ENCODE measurements at regions not wholly inside any gene's neighbourhood (a gene's known extent, or its start where the extent isn't known, plus 50 kb on each side); places are given as distances from the start of the nearest gene placed in this dataset.

DNA sequence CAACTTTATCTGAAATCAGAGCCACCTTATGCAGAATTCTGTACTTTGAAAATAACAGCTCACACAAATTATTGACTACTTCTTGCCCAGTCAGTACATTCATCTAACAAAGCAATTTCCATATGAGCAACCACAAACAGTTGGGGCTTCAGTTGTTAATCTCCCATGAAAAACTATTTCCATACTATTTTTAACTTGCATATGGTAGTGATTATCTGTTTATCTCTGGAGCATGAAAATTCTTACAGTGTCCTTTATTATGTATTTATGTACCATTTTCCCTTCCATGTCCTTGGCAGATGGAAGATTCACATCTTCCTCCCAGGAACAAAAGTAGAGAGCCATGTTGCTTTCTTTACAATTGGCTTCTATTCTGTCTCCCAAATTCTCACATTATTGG lies 285.7 kb downstream of the CRPPA start:
- no peak overlapping the region for H2AK5ac ChIP-seq (ENCODE audit: low read length, severe bottlenecking)
- DNase-seq, result no peak
- H4K91ac ChIP-seq (ENCODE audit: low read length), result no peak overlapping the region
- H4K8ac ChIP-seq (ENCODE audit: low read length), result no peak overlapping the region
- no peak overlapping the region for H3K14ac ChIP-seq (ENCODE audit: low read length in 2 of 2)
- H2BK12ac ChIP-seq (ENCODE audit: low read length in 2 of 2), result no peak overlapping the region
- no peaks in the 10 kb centered on the region for H3K9me3 ChIP-seq (ENCODE audit: control insufficient read depth, low read length)
- H3K23ac ChIP-seq (ENCODE audit: low read length in 2 of 2), result no peak overlapping the region
- H2BK5ac ChIP-seq (ENCODE audit: low read depth, low read length, poor library complexity, severe bottlenecking), result no peak overlapping the region
- no peak overlapping the region for H3K27ac ChIP-seq (ENCODE audit: low read length, poor library complexity, severe bottlenecking)
- H3K4me1 ChIP-seq (ENCODE audit: control insufficient read depth, insufficient read depth, low read depth, low read length), result peaks cover 2% of the 10 kb centered on the region
- no peak overlapping the region for H2BK120ac ChIP-seq (ENCODE audit: low read depth, low read length)
- H3K4me3 ChIP-seq (ENCODE audit: insufficient read depth in 1 of 2, low read depth in 1 of 2, low read length in 2 of 2), result no peak overlapping the region
- no peaks in the 10 kb centered on the region for H3K36me3 ChIP-seq (ENCODE audit: control insufficient read depth in 1 of 2, insufficient read depth in 2 of 2, low read depth in 1 of 2, low read length in 2 of 2)
- H3K27me3 ChIP-seq (ENCODE audit: control insufficient read depth in 1 of 2, insufficient read depth in 1 of 2, low read length in 2 of 2), result no peaks in the 10 kb centered on the region
- H3K18ac ChIP-seq (ENCODE audit: low read depth in 1 of 2, low read length in 2 of 2), result no peak overlapping the region
- no peak overlapping the region for H3K9ac ChIP-seq (ENCODE audit: low read length)
- H3K4me2 ChIP-seq (ENCODE audit: low read length, poor library complexity, severe bottlenecking), result no peak overlapping the region
- no peak overlapping the region for H3K4ac ChIP-seq (ENCODE audit: low read depth in 1 of 2, low read length in 2 of 2)
- no peak overlapping the region for H2BK15ac ChIP-seq (ENCODE audit: low read depth, poor library complexity, severe bottlenecking)
- no peak overlapping the region for H2AFZ ChIP-seq (ENCODE audit: low read depth, low read length)
- H3K79me1 ChIP-seq (replicated peaks; ENCODE audit: low read length, poor library complexity, severe bottlenecking), result no peaks in the 10 kb centered on the region

DNA sequence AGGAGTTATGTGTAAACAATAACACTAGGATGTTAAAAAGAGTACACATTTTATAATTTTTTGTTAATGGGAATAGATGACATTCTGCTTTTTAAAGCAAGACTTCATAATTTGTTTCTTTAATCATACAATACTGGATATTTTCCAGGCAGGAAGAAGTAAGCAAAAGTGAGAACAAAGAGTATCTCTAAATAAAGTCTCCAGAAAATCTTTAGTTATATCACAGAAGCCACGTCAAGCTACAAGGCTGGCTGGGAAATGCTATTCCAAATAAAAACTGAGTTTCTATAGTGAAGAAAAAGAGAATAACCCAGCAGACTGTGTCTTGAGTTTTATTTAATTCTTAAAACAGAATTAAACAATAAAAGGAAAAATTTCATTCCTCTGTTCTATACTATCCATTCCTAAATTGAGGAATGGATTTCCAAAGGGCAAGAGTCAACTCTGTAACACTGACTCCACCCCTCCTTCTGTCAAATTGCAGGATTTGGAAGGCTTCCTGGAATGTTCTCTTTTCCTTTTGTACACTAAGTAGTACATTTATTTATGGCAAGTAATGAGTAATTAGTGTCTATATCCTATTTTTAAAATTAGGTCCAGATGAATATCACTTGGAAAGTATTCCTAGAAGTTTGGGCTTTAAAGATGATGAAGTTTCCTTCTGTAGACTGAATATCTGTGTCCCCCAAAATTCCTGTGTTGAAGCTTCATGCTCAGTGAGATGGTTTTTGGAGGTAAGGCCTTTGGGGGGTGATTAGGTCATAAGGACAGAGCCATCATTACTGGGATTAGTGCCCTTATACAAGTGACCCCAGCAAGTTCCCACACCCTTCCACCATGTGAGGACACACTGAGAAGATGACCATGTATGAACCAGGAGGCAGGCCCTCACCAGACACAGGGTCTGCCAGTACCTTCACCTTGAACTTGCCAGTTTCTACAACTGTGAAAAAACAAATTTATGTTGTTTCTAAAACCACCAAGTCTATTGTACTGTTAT lies 290.9 kb downstream of the CRPPA start:
- no peak overlapping the region for H3K4ac ChIP-seq (ENCODE audit: low read depth in 1 of 2, low read length in 2 of 2)
- no peak overlapping the region for H3K18ac ChIP-seq (ENCODE audit: low read depth in 1 of 2, low read length in 2 of 2)
- H3K4me3 ChIP-seq (ENCODE audit: insufficient read depth in 1 of 2, low read depth in 1 of 2, low read length in 2 of 2), result peak overlapping the region in 1 of 2 experiments; percentile 33
- peak overlapping the region; percentile 66 for H2BK5ac ChIP-seq (ENCODE audit: low read depth, low read length, poor library complexity, severe bottlenecking)
- H3K27me3 ChIP-seq (ENCODE audit: control insufficient read depth in 1 of 2, insufficient read depth in 1 of 2, low read length in 2 of 2), result no peaks in the 10 kb centered on the region
- H4K8ac ChIP-seq (ENCODE audit: low read length), result no peak overlapping the region
- H2BK15ac ChIP-seq (ENCODE audit: low read depth, poor library complexity, severe bottlenecking), result no peak overlapping the region
- no peak for DNase-seq
- WGBS, result no CpG with 5 or more reads among the region's 1 CpG
- no peak overlapping the region for H4K91ac ChIP-seq (ENCODE audit: low read length)
- H3K9ac ChIP-seq (ENCODE audit: low read length), result peak overlapping the region; percentile 59
- peaks cover 2% of the 10 kb centered on the region for H3K4me1 ChIP-seq (ENCODE audit: control insufficient read depth, insufficient read depth, low read depth, low read length)
- no peak overlapping the region for H2BK120ac ChIP-seq (ENCODE audit: low read depth, low read length)
- no peak overlapping the region for H3K23ac ChIP-seq (ENCODE audit: low read length in 2 of 2)
- H3K27ac ChIP-seq (ENCODE audit: low read length, poor library complexity, severe bottlenecking), result peak overlapping the region; percentile 98
- peak overlapping the region; percentile 95 for H2AK5ac ChIP-seq (ENCODE audit: low read length, severe bottlenecking)
- no peaks in the 10 kb centered on the region for H3K36me3 ChIP-seq (ENCODE audit: control insufficient read depth in 1 of 2, insufficient read depth in 2 of 2, low read depth in 1 of 2, low read length in 2 of 2)
- H3K14ac ChIP-seq (ENCODE audit: low read length in 2 of 2), result peak overlapping the region in 1 of 2 experiments; percentile 57
- H3K79me1 ChIP-seq (replicated peaks; ENCODE audit: low read length, poor library complexity, severe bottlenecking), result no peaks in the 10 kb centered on the region
- no peak overlapping the region for H2AFZ ChIP-seq (ENCODE audit: low read depth, low read length)
- H2BK12ac ChIP-seq (ENCODE audit: low read length in 2 of 2), result no peak overlapping the region
- no peak overlapping the region for H3K4me2 ChIP-seq (ENCODE audit: low read length, poor library complexity, severe bottlenecking)
- H3K9me3 ChIP-seq (ENCODE audit: control insufficient read depth, low read length), result no peaks in the 10 kb centered on the region

DNA sequence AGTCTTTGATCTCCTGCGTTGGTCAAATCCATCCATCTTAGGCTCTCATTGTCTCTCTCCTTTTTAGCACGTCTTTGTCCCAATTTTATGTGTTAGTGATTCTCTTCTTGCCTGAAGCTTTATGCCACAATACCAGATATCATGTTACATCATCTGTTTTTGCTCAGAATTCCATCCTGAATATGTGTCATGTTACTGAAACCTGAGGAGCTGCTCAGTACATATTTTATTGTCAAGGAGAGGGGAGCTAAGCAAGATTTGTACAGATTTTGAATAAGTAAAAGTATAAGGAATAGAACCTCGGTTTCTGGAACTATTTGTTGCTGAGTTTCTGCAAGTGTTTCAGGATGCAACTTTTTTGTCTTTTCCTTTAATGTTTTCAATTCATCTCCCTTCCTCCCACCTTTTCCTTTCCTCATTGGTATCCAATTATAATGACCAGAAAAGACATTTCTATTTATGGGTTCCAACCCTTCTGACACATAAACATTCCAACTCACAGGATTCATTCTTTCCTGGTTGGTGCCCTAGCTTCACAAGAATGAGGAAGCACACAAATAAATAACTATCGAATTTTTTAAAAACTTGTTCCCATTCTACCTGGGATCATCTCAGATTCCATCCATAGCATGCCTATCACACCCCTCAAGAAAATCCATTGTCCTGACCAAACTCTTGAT lies 291.8 kb downstream of the CRPPA start:
- no peak overlapping the region for H2BK12ac ChIP-seq (ENCODE audit: low read length in 2 of 2)
- 82% methylated on average over 4 of the region's 4 CpGs for WGBS
- H2BK5ac ChIP-seq (ENCODE audit: low read depth, low read length, poor library complexity, severe bottlenecking), result peak overlapping the region; percentile 57
- H3K27ac ChIP-seq (ENCODE audit: low read length, poor library complexity, severe bottlenecking), result peak overlapping the region; percentile 98
- H3K79me1 ChIP-seq (replicated peaks; ENCODE audit: low read length, poor library complexity, severe bottlenecking), result no peaks in the 10 kb centered on the region
- no peak overlapping the region for H3K18ac ChIP-seq (ENCODE audit: low read depth in 1 of 2, low read length in 2 of 2)
- no peak overlapping the region for H4K8ac ChIP-seq (ENCODE audit: low read length)
- peak overlapping the region; percentile 59 for H3K9ac ChIP-seq (ENCODE audit: low read length)
- no peak overlapping the region for H2BK15ac ChIP-seq (ENCODE audit: low read depth, poor library complexity, severe bottlenecking)
- no peak overlapping the region for H4K91ac ChIP-seq (ENCODE audit: low read length)
- H3K36me3 ChIP-seq (ENCODE audit: control insufficient read depth in 1 of 2, insufficient read depth in 2 of 2, low read depth in 1 of 2, low read length in 2 of 2), result no peaks in the 10 kb centered on the region
- H3K9me3 ChIP-seq (ENCODE audit: control insufficient read depth, low read length), result no peaks in the 10 kb centered on the region
- peak overlapping the region; percentile 9 for H3K4me2 ChIP-seq (ENCODE audit: low read length, poor library complexity, severe bottlenecking)
- no peaks in the 10 kb centered on the region for H3K27me3 ChIP-seq (ENCODE audit: control insufficient read depth in 1 of 2, insufficient read depth in 1 of 2, low read length in 2 of 2)
- H2BK120ac ChIP-seq (ENCODE audit: low read depth, low read length), result no peak overlapping the region
- H2AFZ ChIP-seq (ENCODE audit: low read depth, low read length), result no peak overlapping the region
- no peak overlapping the region for H3K4ac ChIP-seq (ENCODE audit: low read depth in 1 of 2, low read length in 2 of 2)
- peak overlapping the region in 1 of 2 experiments; percentile 33 for H3K4me3 ChIP-seq (ENCODE audit: insufficient read depth in 1 of 2, low read depth in 1 of 2, low read length in 2 of 2)
- DNase-seq, result peak; percentile 7
- H3K4me1 ChIP-seq (ENCODE audit: control insufficient read depth, insufficient read depth, low read depth, low read length), result peaks cover 2% of the 10 kb centered on the region
- H3K14ac ChIP-seq (ENCODE audit: low read length in 2 of 2), result no peak overlapping the region
- no peak overlapping the region for H3K23ac ChIP-seq (ENCODE audit: low read length in 2 of 2)
- H2AK5ac ChIP-seq (ENCODE audit: low read length, severe bottlenecking), result peak overlapping the region; percentile 8

DNA sequence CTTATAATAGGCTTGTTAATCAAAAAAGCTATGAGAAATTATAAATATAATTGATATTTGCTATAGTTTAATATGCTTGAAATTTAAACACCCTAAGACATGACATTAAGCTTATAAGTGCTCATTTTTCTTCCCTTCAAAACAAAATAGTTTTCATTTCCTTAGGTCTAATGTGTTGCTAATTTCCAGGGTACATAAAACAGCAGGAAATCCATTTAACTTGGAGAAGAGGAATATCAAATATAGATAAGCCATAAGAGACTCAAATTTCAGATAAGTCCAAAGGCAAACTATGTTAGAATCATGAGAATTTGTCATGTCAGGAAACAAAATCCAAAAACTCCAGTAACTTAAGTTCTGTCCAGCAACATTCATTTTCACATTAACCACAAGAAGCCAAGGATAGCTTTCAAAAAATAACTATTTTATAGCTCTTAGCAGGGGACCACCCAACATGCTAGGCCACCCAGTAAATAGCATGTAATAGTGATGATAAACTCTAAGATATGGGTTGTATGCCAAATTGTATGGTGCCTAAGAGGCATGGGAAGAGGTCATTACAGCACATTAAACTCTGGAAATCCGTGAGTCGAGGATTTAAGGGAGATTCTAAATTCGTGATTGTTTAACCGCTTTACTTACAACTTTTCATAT lies 298.1 kb downstream of the CRPPA start:
- no peak overlapping the region for H3K4ac ChIP-seq (ENCODE audit: low read depth in 1 of 2, low read length in 2 of 2)
- H3K9ac ChIP-seq (ENCODE audit: low read length), result no peak overlapping the region
- H2BK12ac ChIP-seq (ENCODE audit: low read length in 2 of 2), result no peak overlapping the region
- H2BK15ac ChIP-seq (ENCODE audit: low read depth, poor library complexity, severe bottlenecking), result no peak overlapping the region
- H3K23ac ChIP-seq (ENCODE audit: low read length in 2 of 2), result no peak overlapping the region
- no peaks in the 10 kb centered on the region for H3K36me3 ChIP-seq (ENCODE audit: control insufficient read depth in 1 of 2, insufficient read depth in 2 of 2, low read depth in 1 of 2, low read length in 2 of 2)
- H2BK120ac ChIP-seq (ENCODE audit: low read depth, low read length), result no peak overlapping the region
- no peak overlapping the region for H2BK5ac ChIP-seq (ENCODE audit: low read depth, low read length, poor library complexity, severe bottlenecking)
- WGBS, result 90% methylated on average over 4 of the region's 4 CpGs
- H4K8ac ChIP-seq (ENCODE audit: low read length), result no peak overlapping the region
- H3K18ac ChIP-seq (ENCODE audit: low read depth in 1 of 2, low read length in 2 of 2), result no peak overlapping the region
- H3K14ac ChIP-seq (ENCODE audit: low read length in 2 of 2), result no peak overlapping the region
- no peaks in the 10 kb centered on the region for H3K79me1 ChIP-seq (replicated peaks; ENCODE audit: low read length, poor library complexity, severe bottlenecking)
- H2AFZ ChIP-seq (ENCODE audit: low read depth, low read length), result no peak overlapping the region
- no peak overlapping the region for H2AK5ac ChIP-seq (ENCODE audit: low read length, severe bottlenecking)
- H3K4me2 ChIP-seq (ENCODE audit: low read length, poor library complexity, severe bottlenecking), result no peak overlapping the region
- no peaks in the 10 kb centered on the region for H3K9me3 ChIP-seq (ENCODE audit: control insufficient read depth, low read length)
- no peaks in the 10 kb centered on the region for H3K27me3 ChIP-seq (ENCODE audit: control insufficient read depth in 1 of 2, insufficient read depth in 1 of 2, low read length in 2 of 2)
- no peak overlapping the region for H4K91ac ChIP-seq (ENCODE audit: low read length)
- H3K4me3 ChIP-seq (ENCODE audit: insufficient read depth in 1 of 2, low read depth in 1 of 2, low read length in 2 of 2), result no peak overlapping the region
- H3K4me1 ChIP-seq (ENCODE audit: control insufficient read depth, insufficient read depth, low read depth, low read length), result no peaks in the 10 kb centered on the region
- no peak for DNase-seq
- no peak overlapping the region for H3K27ac ChIP-seq (ENCODE audit: low read length, poor library complexity, severe bottlenecking)

All from mesenchymal stem cell (in vitro differentiated cells and primary cell).